GM04503 (cell line): ENCODE measurements at regions not wholly inside any gene's neighbourhood (a gene's known extent, or its start where the extent isn't known, plus 50 kb on each side); places are given as distances from the start of the nearest gene placed in this dataset.

Experiments used
- DNase-seq: peaks from one replicate; pipeline ENCODE4 v3.0.0-alpha.2; 2012; ENCODE audit warnings: low read depth

DNA sequence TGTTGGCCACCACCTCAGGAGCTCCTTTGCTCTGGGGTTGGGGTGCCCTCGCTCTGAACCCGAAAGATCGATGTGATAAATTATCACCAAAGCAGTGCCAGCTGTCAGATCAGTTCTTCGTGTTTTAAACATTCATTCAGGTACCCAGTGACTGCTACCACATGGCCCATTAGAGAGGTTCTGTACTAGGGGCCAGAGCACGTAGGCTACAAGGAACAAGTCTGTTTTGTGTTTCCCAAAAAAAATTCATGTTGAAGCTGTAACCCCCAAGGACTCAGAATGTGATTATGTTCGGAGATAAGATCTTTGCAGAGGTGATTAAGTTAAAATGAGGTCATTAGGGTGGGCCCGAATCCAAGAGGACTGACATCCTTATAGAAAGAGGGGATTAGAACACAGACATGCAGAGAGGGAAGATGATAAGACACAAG is 526.9 kb downstream of the NPHP4 start:
- DNase-seq: no peak

DNA sequence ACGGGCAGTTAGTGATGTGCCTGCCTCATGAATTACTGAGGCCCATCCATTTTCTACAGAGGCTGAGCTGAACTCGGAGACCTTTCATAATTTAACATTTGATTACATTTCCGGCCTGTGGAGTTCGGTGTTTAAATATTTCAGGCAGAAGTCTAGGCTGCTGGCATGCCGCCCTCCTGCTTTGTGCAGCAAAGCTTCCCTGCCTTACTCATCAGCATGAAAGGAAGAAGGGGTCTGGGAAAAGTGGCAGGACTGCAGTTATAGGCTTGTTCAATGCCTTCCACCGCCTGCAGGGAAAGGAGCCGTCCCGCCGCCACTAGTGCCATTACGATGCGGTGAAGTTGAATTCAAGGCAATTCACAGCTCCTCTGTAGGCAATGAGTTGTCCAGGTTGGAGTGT is 527.9 kb downstream of the NPHP4 start:
- DNase-seq: no peak

DNA sequence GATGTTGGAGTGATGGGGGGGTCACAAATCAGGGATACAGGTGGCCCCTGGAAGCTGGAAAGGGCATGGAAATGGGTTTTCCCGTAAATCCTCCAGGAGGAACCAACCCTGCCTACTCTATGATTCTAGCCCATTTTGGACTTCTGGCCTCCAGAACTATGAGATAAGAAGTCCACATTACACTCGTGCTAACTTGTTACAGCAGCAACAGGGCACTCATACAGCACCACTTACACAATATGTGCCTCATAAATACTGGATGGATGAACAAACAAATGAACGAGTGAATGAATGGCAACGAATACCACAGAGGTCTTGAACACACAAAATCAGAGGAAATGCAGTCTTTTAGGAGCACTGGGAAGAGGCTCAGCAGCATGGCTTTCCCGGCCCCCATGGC is 531.3 kb downstream of the NPHP4 start:
- no peak for DNase-seq

- DNase-seq: no peak
These were observed 532.2 kb downstream of the NPHP4 start for GRCh38 chr1:5459839-5460610.

- no peak for DNase-seq
These were observed 534.0 kb downstream of the NPHP4 start for GRCh38 chr1:5458248-5458647.

DNA sequence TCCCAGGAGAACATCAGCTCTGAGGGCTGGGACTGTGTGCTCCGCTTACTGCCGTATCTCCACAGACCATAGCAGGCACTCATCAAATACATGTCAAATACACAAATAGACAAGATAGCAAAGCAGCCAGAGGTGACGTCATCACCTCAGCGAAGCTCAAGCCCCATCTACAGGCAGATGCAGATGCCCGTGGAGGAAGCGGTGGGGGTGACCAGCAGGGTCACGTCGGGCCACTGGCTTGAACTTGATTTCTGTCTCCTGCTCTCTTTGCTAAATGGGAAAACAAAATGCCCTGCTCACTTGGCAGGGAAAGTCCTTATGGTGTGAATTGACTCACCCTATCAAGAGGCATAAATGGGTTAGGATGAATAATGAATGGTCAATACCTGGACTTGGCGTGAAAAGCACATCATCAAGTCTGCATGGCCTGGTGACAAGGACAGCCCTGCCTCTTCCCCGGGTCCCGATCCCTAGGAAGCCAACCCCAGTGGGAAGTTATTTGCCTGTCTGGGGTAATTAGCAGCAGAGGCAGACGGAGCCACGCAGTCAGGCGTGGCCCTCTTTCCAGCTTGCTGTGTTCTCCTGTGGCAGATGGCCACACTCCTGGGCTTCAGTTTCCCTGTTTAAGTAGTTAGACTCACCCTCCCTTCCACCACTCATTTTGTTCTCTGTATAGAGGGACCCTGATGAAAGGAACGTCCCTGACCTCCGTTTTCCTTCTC is 536.0 kb downstream of the NPHP4 start:
- no peak for DNase-seq

DNA sequence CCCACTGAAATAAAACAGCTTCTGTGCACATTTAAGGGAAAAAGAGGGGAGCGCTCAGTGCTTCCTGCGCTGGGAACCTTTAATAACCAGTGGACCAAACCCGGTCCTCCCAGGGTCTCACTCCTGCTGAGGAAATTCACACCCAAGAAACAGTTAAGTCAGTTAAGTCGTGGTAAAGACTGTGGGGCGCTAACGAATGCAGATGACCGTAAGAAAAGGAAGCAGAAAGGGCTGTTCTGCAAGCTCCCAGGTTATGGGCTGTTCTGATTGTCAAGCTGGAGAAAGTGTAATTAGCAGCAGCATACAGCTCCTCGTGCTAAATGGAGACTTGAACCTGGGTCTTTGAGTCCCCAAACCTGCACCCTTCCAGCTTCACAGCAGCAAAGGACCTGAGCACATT is 536.6 kb downstream of the NPHP4 start:
- DNase-seq: no peak

GRCh38 chr1:5455056-5455455 is 537.2 kb downstream of the NPHP4 start:
- DNase-seq: no peak

DNA sequence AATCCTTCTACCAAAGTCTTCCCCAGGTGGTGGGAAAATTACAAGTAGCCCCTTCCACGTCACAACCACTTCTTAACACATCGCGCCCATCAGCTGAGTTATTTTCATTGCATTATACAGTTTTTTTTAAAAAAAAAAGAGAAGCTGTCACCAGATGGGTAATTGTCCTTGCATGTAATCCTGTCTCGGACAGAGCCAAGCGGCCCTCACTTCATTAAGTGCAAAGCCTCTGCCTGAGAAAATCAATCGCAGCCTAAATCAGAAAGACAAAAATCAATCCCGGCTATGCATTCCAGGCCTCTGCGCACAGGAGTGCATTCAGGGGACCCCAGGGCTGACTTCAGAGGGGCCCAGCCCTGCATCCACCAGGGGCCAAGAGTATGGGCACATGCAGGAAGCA is 538.9 kb downstream of the NPHP4 start:
- no peak for DNase-seq

DNA sequence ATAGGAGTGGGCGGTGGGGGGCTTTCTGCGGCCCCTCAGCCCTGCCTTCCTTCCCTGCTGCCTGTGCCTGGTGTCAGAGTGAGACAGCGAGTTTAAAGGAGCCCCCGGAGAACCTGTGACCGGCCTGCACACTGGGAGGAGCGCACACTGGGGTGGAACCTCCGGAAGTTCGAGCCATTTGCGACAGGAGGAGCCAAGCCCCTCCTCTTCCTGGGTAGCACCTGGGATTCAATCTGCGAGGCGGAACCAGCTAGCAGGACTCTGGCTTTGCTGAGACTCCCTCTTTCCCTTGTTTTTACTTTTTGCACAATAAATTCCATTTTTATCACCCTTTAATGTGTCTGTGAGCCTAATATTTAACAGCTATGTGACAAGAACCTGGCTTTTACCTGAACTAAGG is 540.6 kb downstream of the NPHP4 start:
- DNase-seq: no peak

DNA sequence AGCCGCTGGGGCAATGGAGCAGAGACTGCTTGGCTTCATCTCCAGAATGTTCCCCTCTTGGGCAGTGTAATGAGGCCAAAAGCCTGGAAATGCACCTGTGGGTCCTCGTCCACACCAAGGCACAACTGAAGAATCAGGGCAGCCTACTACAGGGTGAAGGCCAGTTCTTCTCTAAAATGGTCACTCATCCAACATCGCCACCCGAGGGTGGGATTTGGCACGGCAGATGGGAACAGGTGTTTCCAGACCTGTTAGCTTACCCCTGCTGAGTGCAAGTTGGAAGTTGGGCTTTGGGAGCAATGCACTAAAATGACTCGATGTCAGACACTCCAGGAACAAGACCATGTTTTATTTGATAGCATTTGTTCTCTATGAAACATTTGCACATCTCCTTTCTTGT is 543.7 kb downstream of the NPHP4 start:
- no peak for DNase-seq

GRCh38 chr1:5447503-5447960 is 544.7 kb downstream of the NPHP4 start:
- DNase-seq: no peak

DNA sequence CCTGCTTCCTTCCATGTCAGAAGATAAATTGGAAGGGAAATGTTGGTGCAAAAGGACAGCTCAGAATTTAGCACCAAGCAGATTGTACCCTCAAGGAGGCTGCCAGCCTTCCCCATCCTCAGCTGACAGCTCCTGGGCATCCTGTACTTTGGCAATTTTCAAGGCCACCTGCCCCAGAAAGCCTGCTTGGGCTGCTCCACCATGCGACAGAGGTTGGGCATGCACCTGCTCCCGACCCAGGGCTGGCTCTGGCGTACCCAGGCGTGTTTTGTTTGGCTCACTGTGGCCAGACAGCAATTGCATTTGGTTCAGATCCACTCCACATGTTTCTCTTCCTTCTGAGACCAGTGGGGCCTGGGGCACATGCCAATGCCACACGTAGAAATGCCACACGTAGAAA is 547.8 kb downstream of the NPHP4 start:
- no peak for DNase-seq

GRCh38 chr1:5436808-5437207 is 555.4 kb downstream of the NPHP4 start:
- DNase-seq: no peak

DNA sequence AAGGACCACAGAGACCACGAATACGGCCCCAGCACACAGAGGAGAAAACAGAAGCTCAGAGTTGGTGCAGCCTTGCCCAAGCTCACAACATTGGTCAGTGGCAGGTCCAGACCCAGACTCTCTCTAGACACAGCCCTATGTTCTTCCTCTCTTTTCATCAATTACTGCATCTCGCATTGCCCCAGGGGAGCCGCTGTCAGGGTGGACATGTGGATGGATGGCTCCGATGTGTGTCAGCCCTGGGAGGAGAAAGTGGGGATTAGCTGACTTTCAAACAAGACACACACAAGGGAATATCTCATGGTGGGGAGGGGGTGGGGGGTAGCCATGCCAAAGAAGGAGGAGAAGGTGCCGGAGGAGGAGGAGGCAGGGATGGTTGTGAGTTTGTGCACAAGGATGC is 556.8 kb downstream of the NPHP4 start:
- no peak for DNase-seq

GRCh38 chr1:5432436-5432835 is 559.8 kb downstream of the NPHP4 start:
- no peak for DNase-seq

DNA sequence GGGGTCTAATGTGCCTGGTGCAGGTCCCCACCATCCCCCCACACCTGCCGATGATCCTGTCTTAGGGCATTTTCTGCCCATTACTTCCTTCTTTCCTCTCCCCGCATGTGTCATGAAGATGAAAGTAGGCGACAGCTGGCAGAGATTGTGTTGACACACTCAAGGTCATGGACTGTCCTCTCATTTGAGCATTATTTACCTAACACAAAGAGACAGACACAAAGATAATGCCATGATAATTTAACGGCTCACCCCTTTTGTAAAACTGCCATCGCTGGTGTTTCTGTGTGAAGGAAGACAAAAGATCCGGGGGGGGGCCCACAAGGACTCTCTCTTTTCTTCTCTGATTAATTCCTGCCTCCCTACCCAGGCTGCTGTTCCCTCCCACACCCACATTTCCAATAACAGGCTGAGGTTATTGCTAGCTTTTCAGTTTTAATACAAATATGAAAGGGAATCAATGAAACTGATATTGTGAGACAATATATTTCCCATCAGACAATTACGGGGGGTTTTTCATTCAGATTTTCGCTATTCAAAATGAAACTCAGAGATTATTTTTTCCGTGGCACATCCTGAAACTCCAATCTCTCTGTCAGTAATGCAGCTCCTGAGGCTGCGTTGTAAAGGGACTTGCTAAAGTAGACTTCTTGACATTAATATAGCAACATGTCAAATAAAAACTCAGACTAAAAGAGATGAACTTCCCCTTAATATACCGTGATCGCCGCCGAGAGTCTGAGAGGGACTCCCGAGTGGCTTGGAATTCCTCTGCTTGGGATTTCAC is 561.1 kb downstream of the NPHP4 start:
- DNase-seq: no peak

GRCh38 chr1:5430136-5430535 is 562.1 kb downstream of the NPHP4 start:
- DNase-seq: no peak

GRCh38 chr1:5428351-5428750 is 563.9 kb downstream of the NPHP4 start:
- no peak for DNase-seq

DNA sequence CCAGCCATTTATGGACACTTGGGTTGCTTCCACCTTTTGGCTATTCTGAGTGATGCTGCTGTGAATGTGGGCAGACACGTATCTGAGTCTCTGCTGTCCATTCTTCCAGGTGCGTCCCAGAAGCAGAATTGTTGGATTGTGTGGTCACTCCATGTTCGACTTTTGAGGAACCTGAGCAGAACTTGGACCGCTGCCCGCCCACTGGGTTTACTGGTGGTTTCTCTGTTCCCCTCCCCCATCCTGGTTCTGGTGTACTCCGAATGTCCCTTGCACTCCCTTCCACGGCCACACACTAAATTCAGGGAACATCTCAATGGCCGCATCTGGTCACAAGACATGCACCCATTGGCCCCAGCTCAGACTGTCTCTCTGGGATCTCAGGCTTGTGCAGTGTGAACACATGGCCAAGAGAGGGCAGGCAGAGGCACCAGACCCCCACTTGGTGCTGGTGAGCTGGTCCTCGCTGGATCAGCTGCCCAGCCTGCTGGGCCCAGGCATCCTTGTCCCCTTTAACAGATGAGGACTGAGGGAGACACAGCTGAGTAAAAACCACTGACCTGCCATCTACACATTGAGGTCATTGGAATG is 565.1 kb downstream of the NPHP4 start:
- no peak for DNase-seq

GRCh38 chr1:5424802-5425703 is 567.2 kb downstream of the NPHP4 start:
- DNase-seq: no peak
